ENCODE measurements at regions not wholly inside any gene's neighbourhood (a gene's known extent, or its start where the extent isn't known, plus 50 kb on each side); places are given as distances from the start of the nearest gene placed in this dataset.

GRCh38 chr4:164428561-164428960 is 325.4 kb upstream of the SMIM31 start:
- DNase-seq, result no peak

DNA sequence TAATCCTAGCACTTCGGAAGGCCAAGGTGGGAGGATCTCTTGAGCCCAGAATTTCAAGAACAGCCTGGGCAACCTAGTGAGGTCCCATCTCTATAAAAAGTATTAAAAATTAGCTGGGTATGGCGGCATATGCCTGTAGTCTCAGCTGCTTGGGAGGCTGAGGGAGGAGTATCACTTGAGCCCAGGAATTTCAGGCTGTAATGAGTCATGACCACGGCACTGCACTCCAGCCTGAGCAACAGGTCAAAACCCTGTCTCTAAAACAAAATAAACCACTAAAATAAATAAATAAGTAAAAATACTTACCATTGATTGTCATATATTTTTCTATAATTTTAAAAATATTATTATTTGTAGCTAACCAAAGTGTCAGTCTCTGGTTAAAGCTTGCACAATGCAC is 315.6 kb upstream of the SMIM31 start:
- no peak for DNase-seq

GRCh38 chr4:164439037-164439436 is 314.9 kb upstream of the SMIM31 start:
- DNase-seq, result no peak

- no peak for DNase-seq
These were observed 313.7 kb upstream of the SMIM31 start for GRCh38 chr4:164440199-164440598.

DNA sequence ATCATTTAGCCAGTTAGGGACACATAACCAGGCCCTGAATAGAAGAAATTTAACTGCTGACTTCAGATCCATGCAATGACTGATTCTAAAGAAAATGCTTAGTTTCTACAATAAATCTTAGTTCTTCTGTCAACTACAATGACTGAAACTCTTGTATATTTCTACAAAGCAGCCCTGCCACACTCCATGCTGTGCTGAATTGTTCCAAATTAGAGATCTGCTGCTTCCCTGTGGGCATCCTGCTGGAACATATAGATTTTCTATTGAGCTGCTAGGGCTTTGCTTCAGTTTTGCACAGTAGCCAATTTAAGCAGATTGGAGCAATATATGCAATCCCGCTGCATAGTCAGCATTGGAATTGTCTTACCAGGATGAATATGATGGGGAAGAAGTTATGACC is 312.8 kb upstream of the SMIM31 start:
- DNase-seq, result no peak

DNA sequence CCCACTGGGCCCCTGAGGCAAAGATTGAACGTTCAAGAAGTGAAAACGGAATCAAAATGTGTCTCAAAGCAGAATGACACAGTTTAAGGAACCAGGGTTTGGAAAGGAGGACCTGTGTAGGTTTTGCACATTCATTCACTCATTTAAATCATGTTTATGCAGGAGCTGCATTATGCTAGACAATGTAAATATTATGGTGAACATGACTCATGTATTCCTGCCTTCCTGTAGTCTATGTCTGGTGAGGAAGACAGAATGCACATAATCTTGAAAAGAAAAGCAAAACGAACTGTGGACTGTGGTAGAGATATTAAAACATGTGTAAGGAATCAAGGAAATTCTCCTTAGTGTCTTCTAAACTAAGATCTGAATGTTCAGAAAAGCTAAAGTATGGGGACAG is 311.8 kb upstream of the SMIM31 start:
- DNase-seq, result no peak

DNA sequence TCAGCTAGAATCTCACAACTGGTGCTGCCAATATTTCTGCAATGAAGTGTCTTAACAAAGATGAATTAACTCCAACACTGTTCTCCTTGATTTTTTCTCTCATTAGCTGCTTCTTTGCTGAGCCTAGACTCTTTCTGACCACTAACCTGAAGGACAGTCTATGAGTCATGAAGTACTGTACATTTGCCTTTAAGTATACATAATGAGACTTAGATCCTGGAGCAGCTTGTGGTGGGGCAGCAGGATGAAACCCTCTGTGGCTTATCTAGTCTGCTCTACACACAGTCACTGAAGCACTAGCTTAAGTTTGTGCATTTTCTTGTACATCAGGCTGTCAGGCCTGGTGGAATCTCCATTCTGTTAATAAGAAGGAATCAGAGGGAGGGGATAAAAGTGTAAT is 307.4 kb upstream of the SMIM31 start:
- DNase-seq, result no peak

GRCh38 chr4:164461901-164462300 is 292.0 kb upstream of the SMIM31 start:
- DNase-seq, result no peak

DNA sequence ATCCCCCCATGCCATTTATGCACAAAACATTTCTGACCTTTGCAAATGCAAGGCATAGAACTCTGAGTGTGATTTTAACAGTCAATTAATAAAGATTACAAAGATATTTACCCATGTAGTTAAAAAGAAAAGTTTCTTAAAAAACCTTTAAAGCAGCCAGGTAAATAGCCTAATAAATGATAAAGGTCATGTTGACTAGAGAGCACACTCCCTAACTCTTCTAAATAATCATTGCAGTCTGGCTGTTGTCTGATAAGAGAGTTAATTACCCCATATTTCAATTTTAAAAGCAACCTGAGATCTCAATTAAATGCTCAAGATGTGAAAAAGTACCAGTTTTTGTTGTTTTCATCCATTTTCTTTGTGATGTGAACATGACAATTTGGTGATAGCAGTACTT is 291.5 kb upstream of the SMIM31 start:
- DNase-seq, result no peak

- no peak for DNase-seq
These were observed 289.6 kb upstream of the SMIM31 start for GRCh38 chr4:164464313-164464712.

DNA sequence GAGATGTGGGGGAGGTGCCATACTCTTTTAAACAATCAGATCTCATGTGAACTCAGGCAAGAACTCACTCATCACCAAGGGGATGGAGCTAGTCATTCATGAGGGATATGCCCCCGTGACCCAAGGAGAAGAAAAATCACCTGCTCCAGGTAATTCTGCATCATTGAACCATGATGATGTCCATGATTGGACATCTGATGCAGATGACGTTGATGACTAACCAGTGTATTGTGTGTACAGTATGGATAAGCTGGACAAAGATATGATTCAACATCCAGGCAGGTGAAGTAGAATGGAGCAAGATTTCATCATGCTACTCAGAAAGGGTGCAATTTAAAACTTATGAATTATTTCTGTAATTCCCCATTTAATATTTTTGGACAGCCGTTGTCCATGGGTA is 286.4 kb upstream of the SMIM31 start:
- no peak for DNase-seq

- DNase-seq, result no peak
These were observed 272.4 kb upstream of the SMIM31 start for GRCh38 chr4:164481306-164482091.

- no peak for DNase-seq
These were observed 271.9 kb upstream of the SMIM31 start for GRCh38 chr4:164482092-164482404.

GRCh38 chr4:164482758-164483157 is 271.2 kb upstream of the SMIM31 start:
- DNase-seq, result no peak

DNA sequence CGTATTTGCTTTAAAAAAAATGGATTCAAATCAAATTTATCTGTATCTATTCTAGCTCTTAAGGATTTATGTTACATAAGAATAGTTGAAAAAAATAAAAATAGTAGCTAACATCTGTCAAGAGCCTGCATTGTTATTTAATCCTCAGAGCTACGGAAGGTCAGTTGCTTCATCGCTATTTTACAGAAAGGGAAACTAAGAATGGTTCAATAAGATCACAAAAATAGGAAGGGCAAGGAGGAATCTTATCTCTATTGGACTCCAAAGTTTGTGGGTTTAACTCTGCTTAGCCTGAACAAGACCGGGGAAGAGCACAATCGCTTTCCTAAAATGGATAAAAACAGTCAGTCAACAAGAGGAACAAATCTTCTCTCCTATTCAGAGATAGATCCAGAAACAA is 270.2 kb upstream of the SMIM31 start:
- DNase-seq, result no peak

DNA sequence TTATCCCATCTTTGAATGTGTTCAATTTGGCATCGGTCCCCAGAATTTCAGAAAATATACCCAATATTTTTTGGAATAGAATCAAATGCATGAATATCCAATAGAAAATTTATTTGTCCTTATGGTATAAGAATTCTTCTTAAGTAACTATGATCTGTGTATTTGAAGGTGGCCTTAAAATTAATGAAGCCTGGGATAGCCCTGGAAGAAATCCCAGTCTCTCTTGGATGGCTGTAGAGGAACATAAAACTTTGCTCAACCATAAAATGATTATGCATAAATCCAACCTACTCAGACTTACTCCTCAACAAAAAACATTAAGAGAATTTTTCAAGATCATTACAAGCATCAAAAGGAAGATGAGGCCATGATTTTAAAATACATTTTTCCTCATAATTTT is 269.4 kb upstream of the SMIM31 start:
- no peak for DNase-seq

DNA sequence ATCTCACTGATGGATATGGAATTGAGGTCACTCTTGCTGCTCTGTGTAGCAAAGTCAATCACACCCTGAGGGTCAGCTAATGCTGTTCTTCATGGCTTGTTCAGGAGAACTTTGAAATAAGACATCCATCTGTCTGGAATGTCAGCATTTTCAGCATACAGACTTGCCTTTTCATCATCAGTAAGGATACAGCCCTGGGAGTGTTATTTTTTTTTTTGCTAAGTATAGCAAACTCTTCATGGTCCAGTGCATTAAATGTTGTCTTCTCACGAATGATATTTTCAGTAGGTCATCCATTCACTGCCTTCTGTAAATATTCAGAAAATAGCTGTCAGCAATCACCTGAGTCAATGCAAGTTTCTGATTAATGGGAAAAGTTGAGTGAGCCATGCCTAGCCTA is 268.8 kb upstream of the SMIM31 start:
- DNase-seq, result no peak

DNA sequence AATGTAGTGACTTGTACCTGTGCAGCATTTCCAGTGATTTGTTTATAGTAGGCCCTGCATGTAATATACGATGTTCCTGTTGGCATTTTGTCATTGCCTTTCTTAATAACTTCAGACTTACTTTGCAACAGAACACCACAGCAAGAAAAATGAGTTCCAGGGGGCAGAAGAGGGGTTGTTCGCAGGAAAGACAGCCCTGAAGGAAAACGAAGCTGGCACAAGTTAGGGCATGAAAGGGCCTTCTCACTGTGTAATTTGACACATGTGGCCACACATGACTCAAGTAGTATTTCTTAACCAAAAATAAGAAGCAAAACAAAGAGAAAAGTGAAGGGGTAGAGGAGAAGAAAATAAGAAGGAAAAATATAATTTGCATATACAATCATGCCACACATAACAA is 265.8 kb upstream of the SMIM31 start:
- DNase-seq, result no peak

DNA sequence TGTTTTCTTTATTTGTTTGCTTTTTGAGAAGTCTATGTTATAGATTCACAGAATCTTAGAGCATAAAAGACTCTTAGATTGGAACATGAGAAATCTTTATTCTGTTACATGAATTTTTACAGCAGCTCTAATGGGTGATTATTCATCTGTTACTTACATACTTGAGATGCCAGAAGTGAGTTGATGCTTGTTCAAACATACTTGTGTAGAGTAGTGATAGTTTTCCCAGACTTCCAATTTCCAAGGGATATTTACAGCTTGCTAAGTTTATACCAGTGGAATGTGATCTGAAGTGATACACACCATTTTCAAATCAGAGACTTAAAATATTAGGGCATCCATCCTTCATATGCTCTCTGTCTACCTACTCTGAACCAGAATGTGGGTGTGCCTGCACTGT is 252.9 kb upstream of the SMIM31 start:
- no peak for DNase-seq

DNA sequence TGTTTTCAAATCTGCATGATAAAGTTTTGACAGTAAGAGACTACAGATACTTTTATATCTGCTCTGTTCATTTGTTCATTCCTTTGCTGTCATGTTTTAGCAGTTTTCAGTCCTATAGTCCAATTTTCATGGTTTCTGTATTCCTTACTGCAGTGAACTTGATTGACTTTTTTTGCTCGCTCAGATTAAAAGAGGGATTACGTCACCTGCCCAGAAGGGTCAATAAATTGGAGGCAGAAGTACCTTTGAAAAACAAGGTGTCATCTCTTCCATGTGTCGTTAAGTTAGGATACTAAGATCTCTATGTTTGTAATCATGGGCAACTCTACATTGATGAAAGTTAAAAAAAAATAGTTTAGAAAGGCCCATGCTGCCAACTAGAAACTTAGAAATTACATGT is 250.1 kb upstream of the SMIM31 start:
- no peak for DNase-seq

GRCh38 chr4:164508097-164508496 is 245.8 kb upstream of the SMIM31 start:
- DNase-seq, result no peak

DNA sequence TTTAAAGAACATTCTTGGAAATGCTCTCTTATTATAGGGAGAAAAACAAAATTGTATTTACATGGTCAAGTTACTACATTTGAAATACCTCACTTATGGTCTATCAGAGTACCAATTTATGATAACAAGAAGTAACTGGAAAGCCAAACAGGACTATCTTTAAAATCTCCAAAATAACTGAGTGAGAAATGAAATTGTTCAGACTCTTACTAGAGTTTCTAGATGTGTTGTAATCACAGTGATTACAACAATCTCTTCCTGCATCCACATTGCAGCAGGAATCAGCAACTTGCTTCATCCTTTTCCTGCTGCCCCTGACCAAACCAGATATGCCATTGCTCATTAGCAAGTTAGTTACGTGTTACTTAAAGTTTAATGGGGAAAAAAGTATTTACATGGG is 245.2 kb upstream of the SMIM31 start:
- no peak for DNase-seq

GRCh38 chr4:164509951-164510350 is 244.0 kb upstream of the SMIM31 start:
- DNase-seq, result no peak

DNA sequence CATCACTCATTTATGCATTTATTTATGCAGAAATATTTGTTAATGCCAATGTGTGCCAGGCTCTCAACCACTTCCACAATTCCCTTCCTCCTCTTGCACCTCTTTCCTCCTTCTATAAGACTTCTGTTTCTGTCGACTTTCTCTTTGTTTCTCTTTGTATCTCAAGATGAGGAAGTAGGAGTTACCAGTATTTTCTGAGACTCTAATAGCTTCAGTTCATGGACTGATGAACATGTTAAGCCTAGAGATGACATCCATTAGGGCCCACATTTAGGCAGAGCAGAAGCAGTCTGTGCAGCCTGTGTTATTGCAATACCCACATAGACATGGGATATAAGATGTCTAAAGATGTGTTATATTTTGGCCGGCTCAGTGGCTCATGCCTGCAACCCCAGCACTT is 241.8 kb upstream of the SMIM31 start:
- DNase-seq, result no peak

DNA sequence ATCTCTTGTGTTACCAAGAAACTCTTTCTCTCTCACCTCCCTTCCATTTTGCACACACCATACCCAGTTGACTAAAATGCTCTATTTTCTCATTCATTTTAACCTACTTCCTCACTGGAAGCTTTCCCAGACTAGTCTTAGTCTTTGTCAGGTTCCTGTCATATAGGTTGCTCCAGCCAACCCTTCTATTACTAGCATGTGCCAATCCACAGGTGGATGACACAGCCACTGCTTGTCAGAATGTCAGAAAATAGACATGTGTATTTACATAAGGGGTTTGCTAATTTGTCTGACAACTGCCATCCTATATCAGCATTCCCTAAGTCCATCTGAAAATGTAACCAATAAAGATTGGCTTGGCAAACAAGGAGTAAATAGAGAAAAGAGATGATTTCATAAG is 239.2 kb upstream of the SMIM31 start:
- no peak for DNase-seq

DNA sequence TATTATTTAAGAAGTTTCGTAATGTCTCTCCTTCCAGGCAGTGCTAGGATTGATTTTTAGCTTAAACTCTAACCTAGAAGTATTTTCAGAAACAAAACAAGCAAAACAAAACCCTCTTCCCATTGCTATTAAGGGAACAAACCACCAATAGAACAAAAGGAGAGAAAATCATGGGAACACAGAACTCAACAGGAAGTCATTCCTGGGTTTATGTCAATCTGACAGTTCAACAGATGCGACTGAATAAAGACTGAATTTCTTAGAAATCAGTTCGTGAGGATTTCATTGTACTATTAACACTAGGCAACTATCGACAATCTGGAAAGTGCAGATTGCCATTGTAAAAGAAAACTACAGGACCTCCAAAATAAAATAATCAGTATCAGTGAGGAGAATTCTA is 229.1 kb upstream of the SMIM31 start:
- no peak for DNase-seq

Data from HCEC 1CT (cell line).